Panc1 (cell line): ENCODE measurements at regions not wholly inside any gene's neighbourhood (a gene's known extent, or its start where the extent isn't known, plus 50 kb on each side); places are given as distances from the start of the nearest gene placed in this dataset.

Source experiments
- ATAC-seq: fragments of 200-7000 bp; cut with Tn5 transposase; 2 replicates; pipeline ENCODE4 v1.9.1; 2020; ENCODE audit warnings: mild to moderate bottlenecking, moderate library complexity
- BruUV-seq: library from RNA; stranded (reverse); fragments of 400-500 nt; replicated peaks from 2 replicates; lab custom pipeline; 2021; lab: Mats Ljungman, UMichigan
- CTCF ChIA-PET: fragments of 300-600 bp; sonication (Branson Sonifier 250); formaldehyde crosslinking; loops from one replicate; lab custom pipeline; 2022; ENCODE audit warnings: antibody characterized with exemption; lab: Charles Lee
- POLR2A ChIA-PET: fragments of 300-600 bp; sonication (Branson Sonifier 250); formaldehyde crosslinking; loops from one replicate; lab custom pipeline; 2022; ENCODE audit warnings: antibody characterized with exemption; lab: Charles Lee
- DNase-seq: peaks from one replicate; pipeline ENCODE4 v3.0.0-alpha.2; 2010; ENCODE audit warnings: low read depth, low spot score
- H3K27ac ChIP-seq: 2 replicates; pipeline ENCODE4 v1.5.1; 2011; ENCODE audit warnings: mild to moderate bottlenecking, low read length, inconsistent platforms
- H3K27me3 ChIP-seq: fragments of 200-500 bp; sonication (Bioruptor generic); 2 replicates; pipeline ENCODE4 v1.6.0; 2014; ENCODE audit warnings: low read length, inconsistent platforms; ENCODE audit not compliant: control insufficient read depth, insufficient read depth
- H3K36me3 ChIP-seq: fragments of 200-500 bp; sonication (Bioruptor generic); 2 replicates; pipeline ENCODE4 v1.5.1; 2014; ENCODE audit warnings: inconsistent platforms, mild to moderate bottlenecking, low read length, moderate library complexity; ENCODE audit not compliant: control insufficient read depth, insufficient read depth
- H3K4me1 ChIP-seq: 2 replicates; pipeline ENCODE4 v1.5.1; 2011; ENCODE audit warnings: inconsistent platforms, mild to moderate bottlenecking, low read length, moderate library complexity; ENCODE audit not compliant: control insufficient read depth, insufficient read depth
- H3K4me3 ChIP-seq, 2 experiments: 2 replicates each; pipeline ENCODE4 v1.5.1; 2011 to 2012; ENCODE audit warnings: low read depth in 2 of 2, low read length in 2 of 2, mild to moderate bottlenecking in 2 of 2, inconsistent platforms in 1 of 2, moderate library complexity in 1 of 2
- H3K9me3 ChIP-seq: fragments of 200-500 bp; sonication (Bioruptor generic); 2 replicates; pipeline ENCODE4 v1.5.1; 2014; ENCODE audit warnings: low read depth, mild to moderate bottlenecking, inconsistent platforms, low read length, moderate library complexity; ENCODE audit not compliant: control insufficient read depth, insufficient read depth
- POLR2AphosphoS5 ChIP-seq: IDR thresholded peaks from 2 replicates; pipeline ENCODE4 v1.6.1; 2012; ENCODE audit warnings: mild to moderate bottlenecking, low read depth, low read length, moderate library complexity
- SIN3A ChIP-seq: IDR thresholded peaks from 2 replicates; pipeline ENCODE4 v1.6.1; 2012; ENCODE audit warnings: low read depth, mild to moderate bottlenecking, low read length, moderate library complexity, borderline replicate concordance; ENCODE audit not compliant: insufficient read depth
- TCF7L2 ChIP-seq: IDR thresholded peaks from 2 replicates; pipeline ENCODE4 v1.6.1; 2011; ENCODE audit warnings: mild to moderate bottlenecking, low read depth, low read length, inconsistent platforms
- in situ Hi-C: cut with HindIII; loops from 2 replicates; pipeline ENCODE4 v1.10.0; 2016; ENCODE audit warnings: low sequenced_read_pairs, low pct_unique_long_range_greater_than_20kb
- intact Hi-C: fragments of 100-400 bp; cut with micrococcal nuclease; formaldehyde crosslinking; loops from one replicate; pipeline ENCODE4 v1.10.0; 2022; ENCODE audit not compliant: unreplicated experiment
- TF ChIP-seq, protein P1 (sequence below): fragments of 450-650 bp; IDR thresholded peaks from 2 replicates; pipeline ENCODE4 v1.5.1; 2017; ENCODE audit warnings: mild to moderate bottlenecking
- TF ChIP-seq, protein P2 (sequence below), 2 experiments: IDR thresholded peaks; 2 replicates each; pipeline ENCODE4 v1.6.1; 2011 to 2012; ENCODE audit warnings: low read depth in 2 of 2, control low read depth in 1 of 2, low read length in 1 of 2, mild to moderate bottlenecking in 1 of 2, moderate library complexity in 1 of 2; ENCODE audit not compliant: insufficient read depth in 1 of 2

DNA sequence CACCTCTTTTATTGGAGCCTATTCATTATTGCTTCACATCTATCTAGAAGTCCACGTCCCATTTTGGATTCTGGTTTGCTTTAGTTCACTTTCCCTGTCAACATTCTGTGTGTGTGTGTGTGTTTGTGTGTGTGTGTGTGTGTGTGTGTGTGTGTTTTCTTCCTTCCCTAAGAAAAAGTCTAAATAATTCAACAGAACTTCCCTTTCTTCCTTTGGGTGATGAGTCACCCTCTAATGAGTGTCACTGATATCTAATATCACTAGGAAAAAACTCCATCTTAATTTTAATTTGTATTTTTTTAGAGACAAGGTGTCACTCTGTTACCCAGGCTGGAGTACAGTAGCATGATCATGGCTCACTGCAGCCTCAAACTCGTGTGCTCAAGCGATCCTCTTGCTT lies 234.2 kb downstream of the TTC8 start:
- POLR2A ChIA-PET, result no interaction called here

DNA sequence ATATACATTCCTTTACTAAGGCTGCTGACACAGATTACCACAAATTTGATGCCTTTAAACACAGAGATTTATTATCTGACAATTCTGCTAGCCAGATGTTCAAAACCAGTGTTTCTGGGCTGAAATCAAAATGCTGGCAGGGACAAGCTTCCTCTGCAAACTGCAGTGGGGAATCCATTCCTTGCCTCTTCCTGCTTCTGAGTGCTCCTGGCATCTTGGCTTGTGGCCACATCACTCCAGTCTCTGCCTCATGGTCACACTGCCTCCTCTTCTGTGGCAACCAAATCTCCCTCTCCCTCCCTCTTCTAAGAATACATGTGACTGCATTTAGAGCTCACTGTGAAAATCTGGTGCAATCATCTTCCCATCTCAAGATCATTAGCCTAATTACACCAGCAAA lies 235.7 kb downstream of the TTC8 start:
- BruUV-seq, result no TSS peak
- in situ Hi-C loops, result no loop called here

More for the DNA sequence above, 234.2 kb downstream of the TTC8 start:
- no peaks in the 10 kb centered on the region for H3K27me3 ChIP-seq
- H3K27ac ChIP-seq, result no peak overlapping the region
- BruUV-seq, result no TSS peak
- DNase-seq, result no peak
- H3K36me3 ChIP-seq, result no peaks in the 10 kb centered on the region
- H3K4me3 ChIP-seq, result no peak overlapping the region
- no peak for ATAC-seq
- in situ Hi-C loops (no loop called here), intact Hi-C loops (no loop called here)
- CTCF ChIA-PET, result no interaction called here
- TF ChIP-seq TCF7L2 (no peak), SIN3A (no peak), POLR2AphosphoS5 (no peak)
- TF ChIP-seq, protein P1, sequence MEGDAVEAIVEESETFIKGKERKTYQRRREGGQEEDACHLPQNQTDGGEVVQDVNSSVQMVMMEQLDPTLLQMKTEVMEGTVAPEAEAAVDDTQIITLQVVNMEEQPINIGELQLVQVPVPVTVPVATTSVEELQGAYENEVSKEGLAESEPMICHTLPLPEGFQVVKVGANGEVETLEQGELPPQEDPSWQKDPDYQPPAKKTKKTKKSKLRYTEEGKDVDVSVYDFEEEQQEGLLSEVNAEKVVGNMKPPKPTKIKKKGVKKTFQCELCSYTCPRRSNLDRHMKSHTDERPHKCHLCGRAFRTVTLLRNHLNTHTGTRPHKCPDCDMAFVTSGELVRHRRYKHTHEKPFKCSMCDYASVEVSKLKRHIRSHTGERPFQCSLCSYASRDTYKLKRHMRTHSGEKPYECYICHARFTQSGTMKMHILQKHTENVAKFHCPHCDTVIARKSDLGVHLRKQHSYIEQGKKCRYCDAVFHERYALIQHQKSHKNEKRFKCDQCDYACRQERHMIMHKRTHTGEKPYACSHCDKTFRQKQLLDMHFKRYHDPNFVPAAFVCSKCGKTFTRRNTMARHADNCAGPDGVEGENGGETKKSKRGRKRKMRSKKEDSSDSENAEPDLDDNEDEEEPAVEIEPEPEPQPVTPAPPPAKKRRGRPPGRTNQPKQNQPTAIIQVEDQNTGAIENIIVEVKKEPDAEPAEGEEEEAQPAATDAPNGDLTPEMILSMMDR, result no peak
- TF ChIP-seq, protein P2, sequence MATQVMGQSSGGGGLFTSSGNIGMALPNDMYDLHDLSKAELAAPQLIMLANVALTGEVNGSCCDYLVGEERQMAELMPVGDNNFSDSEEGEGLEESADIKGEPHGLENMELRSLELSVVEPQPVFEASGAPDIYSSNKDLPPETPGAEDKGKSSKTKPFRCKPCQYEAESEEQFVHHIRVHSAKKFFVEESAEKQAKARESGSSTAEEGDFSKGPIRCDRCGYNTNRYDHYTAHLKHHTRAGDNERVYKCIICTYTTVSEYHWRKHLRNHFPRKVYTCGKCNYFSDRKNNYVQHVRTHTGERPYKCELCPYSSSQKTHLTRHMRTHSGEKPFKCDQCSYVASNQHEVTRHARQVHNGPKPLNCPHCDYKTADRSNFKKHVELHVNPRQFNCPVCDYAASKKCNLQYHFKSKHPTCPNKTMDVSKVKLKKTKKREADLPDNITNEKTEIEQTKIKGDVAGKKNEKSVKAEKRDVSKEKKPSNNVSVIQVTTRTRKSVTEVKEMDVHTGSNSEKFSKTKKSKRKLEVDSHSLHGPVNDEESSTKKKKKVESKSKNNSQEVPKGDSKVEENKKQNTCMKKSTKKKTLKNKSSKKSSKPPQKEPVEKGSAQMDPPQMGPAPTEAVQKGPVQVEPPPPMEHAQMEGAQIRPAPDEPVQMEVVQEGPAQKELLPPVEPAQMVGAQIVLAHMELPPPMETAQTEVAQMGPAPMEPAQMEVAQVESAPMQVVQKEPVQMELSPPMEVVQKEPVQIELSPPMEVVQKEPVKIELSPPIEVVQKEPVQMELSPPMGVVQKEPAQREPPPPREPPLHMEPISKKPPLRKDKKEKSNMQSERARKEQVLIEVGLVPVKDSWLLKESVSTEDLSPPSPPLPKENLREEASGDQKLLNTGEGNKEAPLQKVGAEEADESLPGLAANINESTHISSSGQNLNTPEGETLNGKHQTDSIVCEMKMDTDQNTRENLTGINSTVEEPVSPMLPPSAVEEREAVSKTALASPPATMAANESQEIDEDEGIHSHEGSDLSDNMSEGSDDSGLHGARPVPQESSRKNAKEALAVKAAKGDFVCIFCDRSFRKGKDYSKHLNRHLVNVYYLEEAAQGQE (IDR thresholded peaks at IDR 0.05; ENCODE audit: insufficient read depth in 1 of 2, low read depth in 2 of 2, low read length in 1 of 2), result no peak
- no peaks in the 10 kb centered on the region for H3K9me3 ChIP-seq
- H3K4me1 ChIP-seq, result no peaks in the 10 kb centered on the region

More for the DNA sequence above, 235.7 kb downstream of the TTC8 start:
- TF ChIP-seq TCF7L2 (no peak), SIN3A (no peak), POLR2AphosphoS5 (no peak)
- TF ChIP-seq, protein P1, result no peak
- TF ChIP-seq, protein P2 (IDR thresholded peaks at IDR 0.05; ENCODE audit: insufficient read depth in 1 of 2, low read depth in 2 of 2, low read length in 1 of 2), result no peak
- DNase-seq (no peak), ATAC-seq (no peak)
- CTCF ChIA-PET, result no interaction called here
- no peaks in the 10 kb centered on the region for H3K9me3 ChIP-seq
- intact Hi-C loops, result no loop called here
- H3K4me1 ChIP-seq, result no peaks in the 10 kb centered on the region
- H3K27ac ChIP-seq, result no peak overlapping the region
- POLR2A ChIA-PET, result no interaction called here
- H3K27me3 ChIP-seq, result no peaks in the 10 kb centered on the region
- H3K36me3 ChIP-seq, result no peaks in the 10 kb centered on the region
- H3K4me3 ChIP-seq, result no peak overlapping the region
